Vagina (tissue), 2 donors: ENCODE measurements at regions not wholly inside any gene's neighbourhood (a gene's known extent, or its start where the extent isn't known, plus 50 kb on each side); places are given as distances from the start of the nearest gene placed in this dataset.

ENCODE experiments used
- DNase-seq, 2 donors: peaks; one replicate each; pipeline ENCODE4 v3.0.0-alpha.2; 2017; ENCODE audit errors: extremely low spot score in 2 of 2
- H3K27ac ChIP-seq: fragments of 200-600 bp; sonication (generic); one replicate; pipeline ENCODE4 v1.5.1; 2019
- H3K27me3 ChIP-seq: fragments of 200-600 bp; sonication (generic); one replicate; pipeline ENCODE4 v1.5.1; 2019
- H3K36me3 ChIP-seq, 2 donors: fragments of 200-600 bp; sonication (generic); one replicate each; pipeline ENCODE4 v1.5.1; 2017 to 2019
- H3K4me1 ChIP-seq: fragments of 200-600 bp; sonication (generic); one replicate; pipeline ENCODE4 v1.5.1; 2019
- H3K4me3 ChIP-seq, 2 donors: fragments of 200-600 bp; sonication (generic); 1 replicate in 1 of 2; 2 replicates in 1 of 2; pipeline ENCODE4 v1.5.1; 2016 to 2019
- H3K9me3 ChIP-seq: fragments of 200-600 bp; sonication (generic); one replicate; pipeline ENCODE4 v1.5.1; 2019
- POLR2A ChIP-seq, 2 donors: fragments of 450-650 bp; IDR thresholded peaks; one replicate each; pipeline ENCODE4 v1.6.1; 2017; ENCODE audit warnings: antibody characterized with exemption in 2 of 2, mild to moderate bottlenecking in 2 of 2, moderate library complexity in 2 of 2
- POLR2AphosphoS5 ChIP-seq, 2 donors: sonication (generic); formaldehyde crosslinking; IDR thresholded peaks; one replicate each; pipeline ENCODE4 v1.9.0; 2017; ENCODE audit warnings: antibody characterized with exemption in 2 of 2, mild to moderate bottlenecking in 2 of 2, low read depth in 1 of 2; ENCODE audit not compliant: insufficient read depth in 1 of 2
- intact Hi-C: fragments of 100-400 bp; cut with DNase I; formaldehyde crosslinking; loops from one replicate; pipeline ENCODE4 v1.15.1; 2023
- TF ChIP-seq, protein P1 (sequence below), 3 experiments: fragments of 450-650 bp in 2 of 3; fragments of 200-600 bp in 1 of 3; sonication (generic) in 1 of 3; IDR thresholded peaks; one replicate each; pipeline ENCODE4 v1.5.1; 2017 to 2019; ENCODE audit warnings: antibody characterized with exemption in 3 of 3, mild to moderate bottlenecking in 2 of 3, moderate library complexity in 2 of 3

DNA sequence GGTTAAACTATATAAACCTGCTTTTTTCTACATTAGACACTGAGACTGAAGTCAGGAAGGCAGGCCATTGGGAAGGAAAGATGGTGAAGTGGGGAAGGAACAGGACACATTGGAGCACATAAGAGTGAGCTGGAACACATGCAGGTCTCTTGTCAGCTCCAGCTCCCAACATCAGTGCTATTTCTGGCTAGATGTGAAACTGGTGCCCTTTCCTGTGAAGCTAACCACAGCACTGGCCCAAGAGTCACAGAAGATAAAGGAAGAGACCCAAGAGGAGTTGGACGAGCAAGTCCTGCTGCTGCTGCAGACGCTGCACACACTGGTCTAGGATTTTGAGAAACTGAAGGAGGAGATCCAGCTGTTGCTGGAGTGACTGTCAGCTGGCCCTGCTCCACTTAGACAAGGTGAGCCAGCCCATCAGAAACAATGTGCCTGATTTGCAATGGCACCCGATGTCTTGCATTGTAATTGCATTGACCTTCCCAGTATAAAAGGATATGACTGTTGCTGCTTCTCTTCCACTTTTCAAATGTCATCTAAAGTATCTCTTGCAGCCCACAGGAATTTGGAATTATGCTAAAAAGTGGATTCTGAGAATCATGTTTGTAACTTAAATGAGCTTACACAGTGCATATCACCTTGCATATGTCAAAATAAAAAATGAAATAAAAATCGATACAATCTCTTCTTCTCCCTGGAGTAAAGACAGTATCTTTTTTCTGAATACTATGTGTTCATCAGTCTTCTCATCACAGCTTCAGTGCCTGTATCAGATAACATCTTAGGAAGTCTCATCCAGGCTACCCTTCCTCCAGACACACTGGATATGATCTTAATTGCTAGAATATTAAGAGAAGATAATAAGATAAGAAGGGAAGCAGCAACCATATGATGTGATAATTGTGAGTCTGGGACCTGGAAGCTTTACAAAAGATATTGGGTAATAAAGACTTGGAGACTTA lies 230.7 kb upstream of the SPRY2 start:
- H3K4me1 ChIP-seq = peaks cover 6% of the 10 kb centered on the region
- H3K27ac ChIP-seq = no peak overlapping the region
- DNase-seq = no peak
- intact Hi-C loops = no loop called here
- H3K4me3 ChIP-seq = no peak overlapping the region
- H3K9me3 ChIP-seq = no peaks in the 10 kb centered on the region
- TF ChIP-seq POLR2A (IDR thresholded peaks at IDR 0.05) (no peak), POLR2AphosphoS5 (IDR thresholded peaks at IDR 0.05; ENCODE audit: insufficient read depth in 1 of 2, low read depth in 1 of 2) (no peak)
- TF ChIP-seq, protein P1, sequence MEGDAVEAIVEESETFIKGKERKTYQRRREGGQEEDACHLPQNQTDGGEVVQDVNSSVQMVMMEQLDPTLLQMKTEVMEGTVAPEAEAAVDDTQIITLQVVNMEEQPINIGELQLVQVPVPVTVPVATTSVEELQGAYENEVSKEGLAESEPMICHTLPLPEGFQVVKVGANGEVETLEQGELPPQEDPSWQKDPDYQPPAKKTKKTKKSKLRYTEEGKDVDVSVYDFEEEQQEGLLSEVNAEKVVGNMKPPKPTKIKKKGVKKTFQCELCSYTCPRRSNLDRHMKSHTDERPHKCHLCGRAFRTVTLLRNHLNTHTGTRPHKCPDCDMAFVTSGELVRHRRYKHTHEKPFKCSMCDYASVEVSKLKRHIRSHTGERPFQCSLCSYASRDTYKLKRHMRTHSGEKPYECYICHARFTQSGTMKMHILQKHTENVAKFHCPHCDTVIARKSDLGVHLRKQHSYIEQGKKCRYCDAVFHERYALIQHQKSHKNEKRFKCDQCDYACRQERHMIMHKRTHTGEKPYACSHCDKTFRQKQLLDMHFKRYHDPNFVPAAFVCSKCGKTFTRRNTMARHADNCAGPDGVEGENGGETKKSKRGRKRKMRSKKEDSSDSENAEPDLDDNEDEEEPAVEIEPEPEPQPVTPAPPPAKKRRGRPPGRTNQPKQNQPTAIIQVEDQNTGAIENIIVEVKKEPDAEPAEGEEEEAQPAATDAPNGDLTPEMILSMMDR (IDR thresholded peaks at IDR 0.05) = no peak
- no peaks in the 10 kb centered on the region for H3K27me3 ChIP-seq
- H3K36me3 ChIP-seq = no peaks in the 10 kb centered on the region

DNA sequence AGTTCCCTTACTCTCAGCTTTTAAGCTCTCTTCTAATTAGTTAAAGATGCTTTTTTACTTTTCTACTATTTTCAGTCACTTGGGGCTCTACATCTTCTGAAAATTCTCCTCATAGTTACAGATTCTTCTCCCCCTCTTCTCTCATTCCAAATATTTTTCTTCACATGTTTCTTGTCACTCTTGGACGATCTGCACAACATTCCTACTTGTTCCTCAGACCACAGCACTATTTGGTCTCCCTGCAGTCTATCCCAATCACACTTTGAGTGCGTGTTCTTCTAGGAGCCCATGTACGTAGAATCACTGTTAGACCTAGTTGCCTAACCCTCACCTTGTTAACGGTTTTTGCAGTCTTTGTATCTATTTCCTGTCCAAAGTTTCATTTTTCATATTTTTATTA lies 222.5 kb upstream of the SPRY2 start:
- no peaks in the 10 kb centered on the region for H3K9me3 ChIP-seq
- no peaks in the 10 kb centered on the region for H3K27me3 ChIP-seq
- no peak for DNase-seq
- H3K4me1 ChIP-seq = no peaks in the 10 kb centered on the region
- no peaks in the 10 kb centered on the region for H3K36me3 ChIP-seq
- intact Hi-C loops = no loop called here
- no peak overlapping the region for H3K27ac ChIP-seq
- no peak overlapping the region for H3K4me3 ChIP-seq
- TF ChIP-seq POLR2AphosphoS5 (IDR thresholded peaks at IDR 0.05; ENCODE audit: insufficient read depth in 1 of 2, low read depth in 1 of 2) (no peak), POLR2A (IDR thresholded peaks at IDR 0.05) (no peak)

DNA sequence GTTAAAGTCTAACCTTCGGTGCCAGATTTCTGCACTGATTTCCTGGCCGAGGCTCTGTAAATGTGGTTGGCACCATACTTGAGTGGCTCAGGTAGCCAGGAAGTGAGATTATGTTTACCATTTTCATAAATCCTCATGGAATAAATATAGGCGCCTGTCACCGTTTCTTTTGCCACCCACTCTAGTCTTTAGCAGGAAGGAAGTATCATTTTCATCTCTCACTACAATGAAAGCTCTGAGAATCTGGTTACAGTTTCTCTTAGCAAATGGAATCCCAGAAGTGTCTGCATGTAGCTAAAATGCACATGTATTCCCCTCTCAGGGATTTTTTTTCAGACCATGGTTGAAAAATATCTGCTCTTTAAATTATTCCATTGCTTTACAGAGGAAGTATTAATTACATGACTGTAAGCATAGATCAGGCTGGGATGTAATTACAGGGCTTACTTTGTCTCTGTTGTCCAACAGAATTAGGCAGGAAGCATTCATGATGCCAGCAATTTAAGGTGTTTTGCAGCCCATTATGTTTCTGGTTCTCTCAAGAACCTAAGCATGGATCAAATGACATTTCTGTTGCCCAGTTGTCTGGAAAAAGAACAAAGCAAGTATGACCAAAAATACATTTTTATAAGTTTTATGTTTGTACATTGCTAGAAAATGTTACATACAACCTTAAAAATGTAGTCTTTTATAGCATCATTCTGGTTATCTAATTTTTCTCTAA lies 221.7 kb upstream of the SPRY2 start:
- Histone ChIP-seq H3K4me3 (no peak overlapping the region), H3K27me3 (no peaks in the 10 kb centered on the region), H3K9me3 (no peaks in the 10 kb centered on the region), H3K4me1 (no peaks in the 10 kb centered on the region), H3K36me3 (no peaks in the 10 kb centered on the region), H3K27ac (no peak overlapping the region)
- DNase-seq = no peak
- TF ChIP-seq, protein P1 (IDR thresholded peaks at IDR 0.05) = no peak
- TF ChIP-seq POLR2AphosphoS5 (IDR thresholded peaks at IDR 0.05; ENCODE audit: insufficient read depth in 1 of 2, low read depth in 1 of 2) (no peak), POLR2A (IDR thresholded peaks at IDR 0.05) (no peak)
- intact Hi-C loops = no loop called here

DNA sequence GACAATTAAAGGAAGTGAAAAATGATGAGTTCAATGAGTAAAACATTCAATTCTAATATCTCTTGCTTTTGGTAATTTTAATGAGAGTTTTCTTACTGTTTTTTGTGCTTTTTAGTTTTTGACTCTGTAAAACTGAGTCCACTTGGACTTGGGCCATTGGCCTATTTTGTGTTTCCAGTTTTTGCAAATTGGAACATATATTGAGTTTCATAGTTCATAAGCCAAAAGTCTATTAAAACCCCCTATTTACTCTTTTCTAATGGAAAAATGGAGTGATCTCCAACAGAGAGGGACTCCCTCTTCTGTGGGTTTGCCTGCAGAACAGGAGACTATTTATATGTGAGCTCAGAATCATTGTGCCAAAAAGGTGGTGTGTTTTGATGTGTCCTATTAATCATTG lies 219.7 kb upstream of the SPRY2 start:
- no peaks in the 10 kb centered on the region for H3K27me3 ChIP-seq
- H3K36me3 ChIP-seq = no peaks in the 10 kb centered on the region
- TF ChIP-seq POLR2A (IDR thresholded peaks at IDR 0.05) (no peak), POLR2AphosphoS5 (IDR thresholded peaks at IDR 0.05; ENCODE audit: insufficient read depth in 1 of 2, low read depth in 1 of 2) (no peak)
- TF ChIP-seq, protein P1 (IDR thresholded peaks at IDR 0.05) = no peak
- H3K9me3 ChIP-seq = no peaks in the 10 kb centered on the region
- no peaks in the 10 kb centered on the region for H3K4me1 ChIP-seq
- intact Hi-C loops = no loop called here
- H3K4me3 ChIP-seq = no peak overlapping the region
- no peak overlapping the region for H3K27ac ChIP-seq
- DNase-seq = no peak

DNA sequence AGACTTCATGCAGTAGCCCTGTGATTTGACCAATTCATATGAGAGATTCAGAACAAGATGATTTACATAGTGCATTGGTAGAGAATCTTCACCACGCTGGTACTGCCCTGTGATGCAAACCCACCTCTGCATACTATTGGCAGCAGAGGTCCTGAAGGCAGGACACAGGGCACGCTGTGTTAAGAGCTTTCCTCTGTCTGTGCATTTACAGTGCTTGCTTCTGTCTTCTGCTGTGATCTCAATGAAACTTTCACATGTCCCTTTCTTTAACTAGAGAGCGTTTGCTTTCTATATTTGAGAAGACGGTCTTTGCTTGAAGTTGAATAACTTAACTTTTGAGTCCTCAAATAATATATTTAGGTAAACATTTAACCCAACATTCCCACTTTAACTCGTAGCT lies 219.0 kb upstream of the SPRY2 start:
- DNase-seq = no peak
- intact Hi-C loops = no loop called here

More for the DNA sequence above, 219.0 kb upstream of the SPRY2 start:
- Histone ChIP-seq H3K9me3 (no peaks in the 10 kb centered on the region), H3K27ac (no peak overlapping the region), H3K4me3 (no peak overlapping the region), H3K4me1 (no peaks in the 10 kb centered on the region), H3K27me3 (no peaks in the 10 kb centered on the region), H3K36me3 (no peaks in the 10 kb centered on the region)
- TF ChIP-seq, protein P1 (IDR thresholded peaks at IDR 0.05) = no peak
- TF ChIP-seq POLR2A (IDR thresholded peaks at IDR 0.05) (no peak), POLR2AphosphoS5 (IDR thresholded peaks at IDR 0.05; ENCODE audit: insufficient read depth in 1 of 2, low read depth in 1 of 2) (no peak)
